ENCODE measurements at regions not wholly inside any gene's neighbourhood (a gene's known extent, or its start where the extent isn't known, plus 50 kb on each side); places are given as distances from the start of the nearest gene placed in this dataset.

DNA sequence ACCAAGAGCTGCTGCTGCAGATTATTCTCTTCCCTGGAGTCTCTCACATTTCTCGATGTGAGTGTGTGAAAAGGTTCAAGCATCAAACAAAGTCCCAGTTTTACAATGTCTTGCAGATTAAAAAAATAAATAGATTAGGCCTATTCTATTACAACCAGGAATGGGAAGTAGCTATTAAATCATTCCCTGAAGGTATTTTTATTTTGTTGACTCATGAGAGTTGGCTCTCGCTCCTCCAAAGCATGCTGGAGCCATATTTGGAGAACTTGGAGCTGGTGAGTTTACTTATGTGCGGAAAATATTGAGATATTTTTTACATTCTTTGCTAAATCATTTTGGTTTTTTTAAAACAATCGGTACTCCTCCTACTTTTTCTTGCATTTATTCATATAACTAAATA lies 572.3 kb downstream of the ETNK1 start:
- TF ChIP-seq POLR2A (IDR thresholded peaks at IDR 0.05; ENCODE audit: low read depth, low read length) = no peak
- FAIRE-seq = no peak
- no peak for DNase-seq (ENCODE audit: insufficient read length, low spot score)

DNA sequence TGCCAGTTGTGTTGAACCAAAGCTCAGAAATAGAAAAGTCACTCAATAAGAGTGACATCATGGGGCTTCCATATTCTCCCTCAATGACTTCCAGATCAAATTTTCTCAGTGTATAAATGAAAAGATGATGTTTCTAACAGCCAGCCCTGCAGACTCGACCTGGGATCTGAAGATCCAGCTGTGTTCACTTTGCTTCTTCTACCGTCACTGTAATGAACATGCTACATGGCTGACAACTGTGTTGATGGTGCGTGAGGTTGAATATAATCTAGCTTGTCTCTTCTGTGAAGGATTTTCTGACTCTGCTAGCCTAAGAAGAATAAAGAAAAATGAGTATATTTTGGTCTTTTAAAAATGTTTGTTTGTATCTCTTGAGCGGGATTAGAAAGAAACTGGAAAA lies 577.8 kb downstream of the ETNK1 start:
- TF ChIP-seq POLR2A (IDR thresholded peaks at IDR 0.05; ENCODE audit: low read depth, low read length) = no peak
- FAIRE-seq (no peak), DNase-seq (ENCODE audit: insufficient read length, low spot score) (no peak)

DNA sequence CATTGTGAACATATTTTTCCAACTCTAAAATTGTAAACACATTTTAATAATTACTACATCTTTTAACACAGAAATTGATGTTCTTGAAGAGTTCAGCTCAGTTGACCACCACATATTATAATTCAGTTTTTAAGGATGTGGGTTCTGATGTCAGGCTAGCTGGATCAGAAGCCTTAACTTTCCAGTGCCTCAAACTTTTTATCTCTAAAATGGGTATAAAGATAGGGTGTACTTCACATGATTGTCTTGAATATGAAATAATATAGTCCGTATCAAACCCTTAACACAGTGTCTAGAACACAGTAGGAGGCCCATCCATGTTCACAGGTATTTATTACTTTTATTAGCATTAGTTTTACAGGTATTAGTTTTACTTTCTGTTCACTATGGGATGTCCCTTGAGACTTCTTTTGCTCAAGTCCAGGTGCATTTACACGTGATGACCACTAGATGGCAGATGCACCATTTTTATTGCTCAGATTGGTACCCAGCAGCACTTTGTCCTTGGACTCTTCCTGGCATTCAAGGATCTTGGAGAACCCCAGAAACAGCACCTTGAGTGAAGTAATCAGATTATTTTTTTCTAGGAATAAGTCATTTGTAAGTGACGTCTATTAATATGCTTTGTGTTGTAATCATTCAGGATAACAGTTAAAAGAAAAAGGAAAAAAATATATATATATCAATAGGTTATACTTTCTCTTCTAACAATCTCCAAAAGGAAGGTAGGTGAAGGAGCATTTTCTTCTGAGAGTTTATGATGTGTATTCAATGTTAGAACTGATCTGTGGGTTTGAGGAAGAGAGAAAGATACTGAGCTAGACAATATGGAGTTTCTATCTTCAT lies 580.2 kb downstream of the ETNK1 start:
- no peak for FAIRE-seq
- TF ChIP-seq POLR2A (IDR thresholded peaks at IDR 0.05; ENCODE audit: low read depth, low read length) = no peak
- DNase-seq (ENCODE audit: insufficient read length, low spot score) = peak; percentile 12

DNA sequence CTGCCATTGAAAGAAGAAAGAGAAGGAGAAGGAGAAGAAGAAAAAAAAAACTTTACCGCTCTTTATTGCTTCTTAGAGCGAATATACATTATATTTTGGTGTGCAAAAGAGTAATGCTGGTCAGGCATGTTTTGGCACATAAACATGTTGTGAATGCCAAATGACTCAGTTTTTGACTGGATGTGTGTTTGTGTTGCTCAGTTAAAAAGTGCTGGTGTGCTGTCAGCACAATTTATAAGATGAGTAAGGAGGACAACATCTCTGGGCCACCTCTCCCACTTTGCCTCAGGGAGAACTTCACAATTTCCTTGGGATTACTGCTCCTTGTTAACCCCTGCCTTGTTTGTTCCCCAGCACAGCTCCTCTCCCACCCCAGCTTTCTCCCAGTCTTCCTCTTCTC lies 584.8 kb downstream of the ETNK1 start:
- FAIRE-seq (no peak), DNase-seq (ENCODE audit: insufficient read length, low spot score) (no peak)
- TF ChIP-seq POLR2A (IDR thresholded peaks at IDR 0.05; ENCODE audit: low read depth, low read length) = no peak

DNA sequence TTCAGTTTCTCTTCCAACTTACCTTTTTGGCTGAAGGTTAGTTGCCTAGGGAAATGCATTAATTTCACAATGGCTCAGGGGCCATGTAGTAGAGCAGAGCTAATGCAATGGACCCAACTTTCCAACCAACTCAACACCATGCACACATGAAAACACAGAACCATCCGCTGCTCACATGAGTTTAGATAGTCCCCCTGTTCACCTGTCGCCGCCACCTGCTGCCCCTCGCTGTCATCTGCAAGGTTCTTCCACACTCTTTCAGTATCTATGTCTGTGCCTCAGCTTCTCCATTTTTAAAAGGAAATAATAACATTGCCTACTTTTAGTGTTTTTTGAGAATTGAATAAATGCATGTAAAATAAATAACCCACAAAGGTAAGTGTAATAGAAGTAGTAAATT lies 585.6 kb downstream of the ETNK1 start:
- no peak for TF ChIP-seq POLR2A (IDR thresholded peaks at IDR 0.05; ENCODE audit: low read depth, low read length)
- no peak for DNase-seq (ENCODE audit: insufficient read length, low spot score)

DNA sequence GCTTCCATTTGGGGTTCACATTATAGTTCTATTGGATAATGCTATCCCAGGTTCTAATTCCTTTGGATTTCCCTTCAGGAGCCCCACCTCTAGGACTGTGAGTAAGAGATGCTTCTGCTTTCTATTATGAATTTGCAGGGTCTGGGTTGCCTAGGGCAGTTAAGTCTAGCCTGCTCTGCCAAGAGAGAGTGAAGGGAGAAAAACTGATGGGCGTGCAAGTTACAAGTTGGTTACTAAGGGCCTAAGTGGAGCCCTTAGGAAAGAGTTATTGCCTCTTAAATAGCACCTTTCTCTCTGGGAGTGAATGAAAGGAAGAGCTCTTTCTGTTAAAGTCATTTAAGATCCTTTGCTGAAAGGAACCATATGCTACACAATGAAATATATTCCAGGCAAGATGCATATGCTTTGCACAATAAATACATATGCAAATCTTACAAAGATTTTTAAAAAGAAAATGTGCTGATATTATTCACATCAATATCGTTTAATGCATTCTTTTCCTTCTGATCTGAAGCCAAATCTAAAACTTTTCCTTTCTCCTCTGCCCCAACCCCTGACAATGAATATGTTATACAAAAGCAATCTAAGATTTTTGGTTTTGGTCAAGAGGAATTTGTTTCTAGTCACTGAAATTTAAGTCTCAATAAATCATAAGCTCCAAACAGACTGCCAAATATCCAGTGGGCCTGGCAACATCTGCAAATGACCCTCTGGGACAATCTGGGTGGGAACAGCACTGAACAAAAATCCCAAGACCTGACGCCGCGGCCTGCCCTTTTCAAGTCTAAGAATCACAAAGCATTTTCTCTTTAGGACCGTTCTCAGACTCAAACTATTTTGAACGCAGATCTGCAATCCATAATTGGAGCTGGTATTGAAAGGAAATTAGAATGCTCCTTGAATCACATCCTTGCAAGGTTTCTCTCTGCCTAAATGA lies 586.7 kb downstream of the ETNK1 start:
- DNase-seq (ENCODE audit: insufficient read length, low spot score) = no peak
- TF ChIP-seq POLR2A (IDR thresholded peaks at IDR 0.05; ENCODE audit: low read depth, low read length) = no peak
- FAIRE-seq = no peak

More for the DNA sequence above, 585.6 kb downstream of the ETNK1 start:
- FAIRE-seq = no peak

DNA sequence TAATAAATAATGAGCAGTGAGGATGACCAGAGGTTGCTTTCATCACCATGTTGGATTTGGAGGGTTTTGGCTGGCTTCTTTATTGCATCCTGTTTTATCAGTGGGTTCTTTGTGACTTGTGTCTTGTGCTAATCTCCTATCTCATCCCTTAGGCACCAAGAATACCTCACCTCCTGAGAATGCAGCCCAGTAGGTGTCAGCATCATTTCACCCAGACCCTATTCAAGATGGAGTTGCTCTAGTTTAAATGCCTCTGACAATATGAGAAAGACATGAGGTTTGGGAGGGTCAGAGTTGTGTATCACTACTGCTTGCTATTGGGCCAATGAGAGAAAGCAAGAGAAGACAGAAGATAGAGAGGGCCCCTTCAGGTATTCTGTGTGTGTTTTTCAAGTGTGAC lies 592.2 kb downstream of the ETNK1 start:
- FAIRE-seq = no peak
- DNase-seq (ENCODE audit: insufficient read length, low spot score) = no peak
- TF ChIP-seq POLR2A (IDR thresholded peaks at IDR 0.05; ENCODE audit: low read depth, low read length) = no peak

DNA sequence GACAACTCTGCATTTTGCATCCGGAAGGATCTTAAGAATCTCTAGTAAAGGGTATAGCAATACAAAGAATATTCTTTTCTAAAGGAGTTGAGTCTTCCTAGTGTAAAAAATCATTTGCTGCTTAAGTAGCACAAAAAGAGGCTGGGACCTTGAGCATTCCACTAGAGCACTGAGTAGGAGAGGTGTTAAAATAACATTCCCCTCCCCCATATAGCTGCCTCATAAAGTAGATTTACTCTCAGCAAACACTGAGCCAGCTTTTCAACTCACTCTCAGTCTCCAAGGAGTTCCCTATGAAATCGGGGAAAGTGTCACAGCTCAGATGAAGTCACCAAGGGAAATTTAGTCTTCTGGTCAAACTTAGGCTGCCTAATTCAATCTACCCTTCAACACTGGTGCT lies 592.7 kb downstream of the ETNK1 start:
- no peak for DNase-seq (ENCODE audit: insufficient read length, low spot score)
- no peak for FAIRE-seq
- TF ChIP-seq POLR2A (IDR thresholded peaks at IDR 0.05; ENCODE audit: low read depth, low read length) = no peak

DNA sequence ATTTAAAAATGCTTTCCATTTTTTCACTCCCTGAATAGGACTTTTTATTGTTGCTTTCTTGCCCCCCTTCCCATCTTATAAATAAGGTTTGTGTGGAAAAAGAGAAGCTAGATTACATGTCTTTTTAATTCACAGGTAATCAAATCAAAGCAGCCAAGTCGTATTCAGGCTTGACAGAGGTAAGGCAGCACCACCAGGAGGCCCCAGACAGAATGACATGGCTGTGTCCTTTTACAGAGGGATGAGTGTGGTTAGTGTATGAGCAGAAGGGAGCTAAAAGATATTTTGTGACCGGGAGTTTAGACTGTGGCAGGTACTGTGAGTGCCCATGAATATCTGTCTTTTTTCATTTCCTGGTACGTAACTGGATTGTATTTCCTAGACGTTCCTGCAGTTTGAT lies 596.1 kb downstream of the ETNK1 start:
- TF ChIP-seq POLR2A (IDR thresholded peaks at IDR 0.05; ENCODE audit: low read depth, low read length) = no peak
- no peak for DNase-seq (ENCODE audit: insufficient read length, low spot score)
- no peak for FAIRE-seq

DNA sequence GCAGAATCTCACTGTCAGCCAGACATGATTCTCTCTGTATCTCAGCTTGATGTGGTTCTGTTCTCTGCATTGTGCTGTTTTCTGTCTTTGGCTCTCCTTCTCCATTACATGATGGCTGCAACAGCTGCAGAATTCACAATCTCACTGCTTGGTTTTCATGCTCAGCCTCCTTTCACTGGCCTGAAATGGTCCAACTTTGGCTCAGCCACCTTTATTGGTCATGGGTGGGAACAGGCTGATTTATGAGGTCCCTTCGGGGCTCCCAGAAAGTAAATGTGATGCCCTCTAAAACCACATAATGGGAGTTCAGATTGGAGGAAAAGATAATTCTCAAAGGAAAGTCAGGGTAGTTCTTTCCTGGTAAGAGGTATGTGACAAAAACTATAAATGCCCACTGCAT lies 597.0 kb downstream of the ETNK1 start:
- DNase-seq (ENCODE audit: insufficient read length, low spot score) = no peak
- no peak for TF ChIP-seq POLR2A (IDR thresholded peaks at IDR 0.05; ENCODE audit: low read depth, low read length)
- no peak for FAIRE-seq

DNA sequence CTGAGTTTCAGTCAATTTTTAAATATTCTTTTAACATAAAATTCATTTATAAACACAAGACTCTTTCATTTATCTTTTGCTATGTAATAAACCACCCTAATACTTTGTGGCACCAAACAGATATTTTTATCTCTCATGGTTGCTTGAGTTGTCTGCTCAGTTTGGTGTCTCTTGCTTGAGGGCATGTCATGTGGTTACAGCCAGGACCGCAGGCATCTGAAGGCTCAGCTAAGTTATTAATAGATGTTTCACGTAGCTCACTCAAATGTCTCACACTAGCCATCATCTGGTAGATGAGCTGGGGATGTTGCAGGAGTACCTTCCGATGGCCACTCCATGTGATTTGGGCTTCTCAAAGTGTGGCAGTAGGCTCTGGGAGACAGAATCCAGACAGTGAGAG lies 597.8 kb downstream of the ETNK1 start:
- TF ChIP-seq POLR2A (IDR thresholded peaks at IDR 0.05; ENCODE audit: low read depth, low read length) = no peak
- FAIRE-seq (no peak), DNase-seq (ENCODE audit: insufficient read length, low spot score) (no peak)

DNA sequence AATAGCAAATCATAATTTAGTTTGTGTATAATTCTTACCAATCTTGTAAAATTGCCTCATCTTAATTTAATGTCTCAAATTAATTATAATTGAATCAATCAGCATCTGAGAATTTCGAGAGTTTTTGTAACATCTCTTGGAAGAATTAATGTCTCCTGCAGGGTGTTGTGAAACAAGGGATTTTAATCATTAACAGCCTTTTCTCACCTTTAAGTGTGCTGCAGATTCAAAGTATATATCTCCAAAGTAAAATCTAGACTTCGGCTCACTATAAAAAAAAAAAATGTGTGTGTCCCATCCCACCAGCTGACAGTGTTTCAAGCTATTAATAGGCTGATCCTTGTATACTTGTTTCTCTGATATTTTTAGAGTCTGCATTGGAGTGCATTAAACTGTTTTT lies 603.1 kb downstream of the ETNK1 start:
- DNase-seq (ENCODE audit: insufficient read length, low spot score) = no peak
- no peak for FAIRE-seq
- TF ChIP-seq POLR2A (IDR thresholded peaks at IDR 0.05; ENCODE audit: low read depth, low read length) = no peak

DNA sequence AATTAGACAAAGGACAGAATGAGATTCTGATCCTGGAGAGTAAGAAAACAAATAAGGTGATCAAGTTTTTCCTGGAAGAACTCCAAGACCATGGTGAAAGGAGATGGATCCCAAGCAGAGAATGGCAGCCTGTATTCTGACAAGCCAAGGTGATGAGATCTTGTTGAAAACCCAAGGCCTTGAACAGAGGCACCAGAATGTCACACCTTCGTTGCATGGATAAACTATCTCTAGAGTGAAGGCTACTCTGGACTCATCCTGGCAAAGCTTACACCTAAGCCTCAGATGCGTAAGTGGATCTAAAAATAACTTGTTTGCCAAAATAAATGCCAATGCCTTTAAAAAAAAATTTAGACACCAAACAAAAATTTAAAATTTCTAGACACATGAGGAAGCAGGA lies 605.9 kb downstream of the ETNK1 start:
- DNase-seq (ENCODE audit: insufficient read length, low spot score) (no peak), FAIRE-seq (no peak)
- no peak for TF ChIP-seq POLR2A (IDR thresholded peaks at IDR 0.05; ENCODE audit: low read depth, low read length)

DNA sequence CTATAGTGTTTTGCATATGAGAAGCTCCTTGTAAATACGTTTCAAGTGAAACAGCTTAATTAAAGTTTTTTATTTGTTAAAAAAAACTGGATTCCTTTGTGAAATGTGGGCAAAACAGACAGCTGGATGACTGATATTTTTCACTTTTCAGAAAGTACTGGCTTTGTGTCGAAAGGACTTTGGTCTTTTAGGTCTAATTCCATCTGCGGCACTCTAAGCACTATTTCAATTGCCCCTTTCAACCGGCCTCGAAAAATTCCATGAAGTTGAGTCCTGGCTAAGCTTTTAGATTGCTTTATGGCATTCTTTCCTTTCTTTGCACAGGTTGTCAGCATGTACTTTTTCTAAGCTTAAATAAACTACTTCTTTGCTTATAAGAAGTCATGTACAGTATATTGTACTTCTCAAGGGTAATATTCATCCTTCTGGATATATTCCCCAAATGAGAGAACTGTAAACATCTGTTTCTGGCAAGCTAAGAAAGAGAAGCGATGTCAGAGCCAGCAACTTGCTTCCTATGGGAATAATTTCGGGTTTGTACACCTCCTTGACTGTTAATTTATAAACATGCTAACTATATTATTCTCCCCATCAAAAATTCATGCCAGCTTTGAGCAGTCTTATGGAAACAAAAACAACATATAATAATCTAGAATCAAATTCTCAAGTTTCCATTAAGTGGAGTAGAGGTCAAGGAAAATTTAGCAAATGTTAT lies 611.3 kb downstream of the ETNK1 start:
- FAIRE-seq = no peak

More for the DNA sequence above, 611.3 kb downstream of the ETNK1 start:
- TF ChIP-seq POLR2A (IDR thresholded peaks at IDR 0.05; ENCODE audit: low read depth, low read length) = no peak
- DNase-seq (ENCODE audit: insufficient read length, low spot score) = no peak
